ENCODE measurements at regions not wholly inside any gene's neighbourhood (a gene's known extent, or its start where the extent isn't known, plus 50 kb on each side); places are given as distances from the start of the nearest gene placed in this dataset.

DNA sequence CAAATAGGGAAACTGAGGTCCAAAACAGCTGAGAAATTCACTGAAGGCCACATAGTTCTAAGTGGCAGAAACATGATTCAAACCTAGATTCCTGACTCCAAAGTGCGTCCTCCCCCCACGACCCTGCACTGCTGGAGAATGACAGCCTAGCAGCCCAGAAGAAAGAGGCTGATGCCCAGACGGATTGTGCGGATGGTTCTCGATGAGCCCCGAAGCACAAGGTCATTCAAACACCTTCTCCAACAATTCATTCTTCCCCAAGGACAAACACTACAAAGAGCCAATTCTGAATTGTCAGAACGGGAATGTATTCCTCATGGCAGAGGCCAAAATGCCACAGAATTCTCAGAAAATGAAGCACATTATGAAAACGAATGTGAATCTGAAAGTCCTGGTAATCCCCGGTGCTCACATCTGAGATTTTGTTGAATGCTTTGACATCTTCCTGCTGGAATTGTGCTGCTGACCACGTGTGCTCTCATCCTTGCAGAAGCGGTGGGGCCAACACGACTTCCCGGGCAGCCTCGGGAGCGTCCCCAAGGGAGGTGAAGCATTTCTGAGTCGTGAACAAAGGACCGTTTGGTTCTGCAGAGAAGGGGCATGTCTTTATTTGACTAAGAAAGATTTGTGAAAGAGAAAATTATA, 337.0 kb downstream of the EIPR1 start:
- TF ChIP-seq, protein P1, sequence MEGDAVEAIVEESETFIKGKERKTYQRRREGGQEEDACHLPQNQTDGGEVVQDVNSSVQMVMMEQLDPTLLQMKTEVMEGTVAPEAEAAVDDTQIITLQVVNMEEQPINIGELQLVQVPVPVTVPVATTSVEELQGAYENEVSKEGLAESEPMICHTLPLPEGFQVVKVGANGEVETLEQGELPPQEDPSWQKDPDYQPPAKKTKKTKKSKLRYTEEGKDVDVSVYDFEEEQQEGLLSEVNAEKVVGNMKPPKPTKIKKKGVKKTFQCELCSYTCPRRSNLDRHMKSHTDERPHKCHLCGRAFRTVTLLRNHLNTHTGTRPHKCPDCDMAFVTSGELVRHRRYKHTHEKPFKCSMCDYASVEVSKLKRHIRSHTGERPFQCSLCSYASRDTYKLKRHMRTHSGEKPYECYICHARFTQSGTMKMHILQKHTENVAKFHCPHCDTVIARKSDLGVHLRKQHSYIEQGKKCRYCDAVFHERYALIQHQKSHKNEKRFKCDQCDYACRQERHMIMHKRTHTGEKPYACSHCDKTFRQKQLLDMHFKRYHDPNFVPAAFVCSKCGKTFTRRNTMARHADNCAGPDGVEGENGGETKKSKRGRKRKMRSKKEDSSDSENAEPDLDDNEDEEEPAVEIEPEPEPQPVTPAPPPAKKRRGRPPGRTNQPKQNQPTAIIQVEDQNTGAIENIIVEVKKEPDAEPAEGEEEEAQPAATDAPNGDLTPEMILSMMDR (IDR thresholded peaks at IDR 0.05): no peak
- no peak for TF ChIP-seq POLR2A (IDR thresholded peaks at IDR 0.05)

Measured in right lobe of liver (tissue), 4 donors.